ENCODE measurements at regions not wholly inside any gene's neighbourhood (a gene's known extent, or its start where the extent isn't known, plus 50 kb on each side); places are given as distances from the start of the nearest gene placed in this dataset.

DNA sequence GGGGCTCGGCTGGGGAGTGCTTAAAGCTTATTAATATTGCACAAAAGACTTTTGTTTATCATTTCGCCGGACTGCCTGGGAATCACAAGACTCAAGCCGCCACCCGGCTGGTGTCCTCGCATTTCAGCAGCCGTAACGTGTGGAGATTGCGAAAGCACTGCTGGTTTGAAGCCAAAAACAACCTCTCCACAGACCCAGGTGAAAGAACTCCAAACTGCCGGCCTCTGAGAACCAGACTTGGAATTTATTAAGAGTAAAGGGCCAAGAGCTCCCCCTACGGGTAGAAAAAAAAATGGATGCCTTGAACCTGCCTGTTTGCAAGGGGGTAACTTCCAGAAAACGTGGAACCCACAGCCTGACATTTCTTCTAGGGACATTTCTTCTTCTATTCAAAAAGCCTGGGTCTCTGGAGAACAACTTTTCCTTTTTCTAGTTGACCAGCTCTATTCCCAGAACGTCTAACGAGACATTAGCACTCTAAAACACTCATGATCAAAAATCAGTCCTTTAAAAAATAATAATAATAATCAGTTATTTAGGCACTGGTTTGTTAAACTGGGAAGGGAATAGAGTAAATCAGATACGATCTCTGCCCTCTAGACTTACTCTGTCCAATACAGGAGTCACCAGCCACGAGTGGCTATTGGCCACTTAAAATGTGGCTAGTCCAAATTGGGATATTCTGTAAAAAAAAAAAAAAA is 216.3 kb downstream of the C1D start:
- no peaks in the 10 kb centered on the region for H3K36me3 Mint-ChIP-seq
- H3K4me2 ChIP-seq (replicated peaks; ENCODE audit: extremely low read depth, low read length, poor library complexity, severe bottlenecking), result no peak overlapping the region
- TF ChIP-seq, protein P1, sequence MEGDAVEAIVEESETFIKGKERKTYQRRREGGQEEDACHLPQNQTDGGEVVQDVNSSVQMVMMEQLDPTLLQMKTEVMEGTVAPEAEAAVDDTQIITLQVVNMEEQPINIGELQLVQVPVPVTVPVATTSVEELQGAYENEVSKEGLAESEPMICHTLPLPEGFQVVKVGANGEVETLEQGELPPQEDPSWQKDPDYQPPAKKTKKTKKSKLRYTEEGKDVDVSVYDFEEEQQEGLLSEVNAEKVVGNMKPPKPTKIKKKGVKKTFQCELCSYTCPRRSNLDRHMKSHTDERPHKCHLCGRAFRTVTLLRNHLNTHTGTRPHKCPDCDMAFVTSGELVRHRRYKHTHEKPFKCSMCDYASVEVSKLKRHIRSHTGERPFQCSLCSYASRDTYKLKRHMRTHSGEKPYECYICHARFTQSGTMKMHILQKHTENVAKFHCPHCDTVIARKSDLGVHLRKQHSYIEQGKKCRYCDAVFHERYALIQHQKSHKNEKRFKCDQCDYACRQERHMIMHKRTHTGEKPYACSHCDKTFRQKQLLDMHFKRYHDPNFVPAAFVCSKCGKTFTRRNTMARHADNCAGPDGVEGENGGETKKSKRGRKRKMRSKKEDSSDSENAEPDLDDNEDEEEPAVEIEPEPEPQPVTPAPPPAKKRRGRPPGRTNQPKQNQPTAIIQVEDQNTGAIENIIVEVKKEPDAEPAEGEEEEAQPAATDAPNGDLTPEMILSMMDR (IDR thresholded peaks at IDR 0.05), result peak; percentile 86
- no peak overlapping the region for H3K9ac ChIP-seq (ENCODE audit: insufficient read depth, low read length, poor library complexity, severe bottlenecking)
- H3K27ac Mint-ChIP-seq, result peak overlapping the region in 1 of 7 donors; percentile 33
- peak; percentile 3 to 22 (median 5) for DNase-seq
- H3K79me2 ChIP-seq (ENCODE audit: insufficient read depth, low read length), result no peaks in the 10 kb centered on the region
- peak overlapping the region in 1 of 2 donors; percentile 36 for H3K4me3 Mint-ChIP-seq
- no peak overlapping the region for H2AFZ ChIP-seq (ENCODE audit: insufficient read depth, low read depth, low read length, poor library complexity, severe bottlenecking)
- peaks cover 0 to 7% of the 10 kb centered on the region in 2 donors for H3K27me3 ChIP-seq (ENCODE audit: control insufficient read depth in 2 of 2, insufficient read depth in 2 of 2, low read length in 2 of 2)
- no peaks in the 10 kb centered on the region for H3K4me1 ChIP-seq (ENCODE audit: control insufficient read depth in 1 of 2, insufficient read depth in 2 of 2, low read length in 2 of 2)
- H3K9me3 Mint-ChIP-seq, result no peaks in the 10 kb centered on the region
- H3K4me3 ChIP-seq (replicated peaks in 1 of 3; ENCODE audit: low read depth in 2 of 3, low read length in 3 of 3), result no peak overlapping the region
- no peaks in the 10 kb centered on the region for H4K20me1 ChIP-seq (ENCODE audit: insufficient read depth, low read length)
- no peaks in the 10 kb centered on the region for H3K9me3 ChIP-seq (replicated peaks in 1 of 2; ENCODE audit: control insufficient read depth in 1 of 2, insufficient read depth in 1 of 2, low read length in 2 of 2)
- peaks cover 2% of the 10 kb centered on the region for H3K4me1 Mint-ChIP-seq
- intact Hi-C loops (cut with micrococcal nuclease), result loop anchor here (5.0 to 10.0 kb wide), 2 partner anchors 1412 to 1419 kb away; partner anchors contain the start of gene MEIS1 (in 1 of the 2)
- H3K36me3 ChIP-seq (replicated peaks in 1 of 2; ENCODE audit: control insufficient read depth in 1 of 2, insufficient read depth in 2 of 2, low read length in 2 of 2), result no peaks in the 10 kb centered on the region
- H3K27ac ChIP-seq (ENCODE audit: low read depth in 1 of 2, low read length in 2 of 2), result no peak overlapping the region
- H3K27me3 Mint-ChIP-seq (ENCODE audit: low read depth in 3 of 3), result peaks cover 3 to 16% (median 7%) of the 10 kb centered on the region in 3 donors
- WGBS (ENCODE audit: insufficient coverage), result 0% methylated on average over 1 of the region's 16 CpGs

DNA sequence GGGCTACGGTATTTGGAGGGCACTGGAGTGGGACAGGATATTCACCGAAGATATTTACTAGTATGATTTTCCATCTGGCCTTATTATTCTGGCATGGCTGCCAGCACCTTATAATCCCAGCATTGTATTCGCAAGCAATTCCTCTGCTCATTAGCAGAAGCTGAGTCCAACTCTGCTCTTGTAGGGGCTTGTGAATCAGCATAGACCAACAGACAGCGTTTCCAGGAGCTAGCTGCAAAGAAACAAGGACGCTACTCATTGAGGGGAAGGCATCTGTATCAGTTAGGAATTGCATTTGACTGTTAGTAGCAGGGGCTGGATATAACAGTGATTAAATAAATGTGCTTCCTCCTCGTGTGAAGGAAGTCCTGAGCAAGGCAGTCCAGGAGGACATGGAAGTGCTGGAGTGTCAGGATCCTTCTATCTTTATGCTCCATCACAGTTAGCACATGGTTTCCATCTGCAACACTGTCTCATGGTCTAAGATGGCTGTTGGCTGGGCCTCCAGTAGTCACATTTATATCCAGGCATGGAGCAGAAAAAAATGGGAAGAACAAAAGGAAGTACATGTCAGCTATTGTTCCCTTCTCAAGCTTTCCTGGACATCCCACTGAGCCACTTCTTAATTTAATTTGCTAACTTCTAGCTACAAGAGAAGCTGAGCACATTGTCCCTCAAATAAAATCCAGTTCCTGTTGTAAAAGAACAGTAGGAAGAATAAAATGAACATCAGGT is 214.1 kb downstream of the C1D start:
- Mint-ChIP-seq H3K27ac (no peak overlapping the region), H3K9me3 (no peaks in the 10 kb centered on the region), H3K4me1 (peaks cover 2% of the 10 kb centered on the region), H3K27me3 (ENCODE audit: low read depth in 3 of 3) (peaks cover 5 to 7% (median 6%) of the 10 kb centered on the region in 3 donors), H3K4me3 (no peak overlapping the region), H3K36me3 (no peaks in the 10 kb centered on the region)
- intact Hi-C loops (cut with micrococcal nuclease), result loop anchor here (5.0 to 10.0 kb wide), 2 partner anchors 1414 to 1421 kb away; partner anchors contain the start of gene MEIS1 (in 1 of the 2)
- WGBS (ENCODE audit: insufficient coverage), result 94% methylated on average over 3 of the region's 6 CpGs
- Histone ChIP-seq H3K36me3 (replicated peaks in 1 of 2; ENCODE audit: control insufficient read depth in 1 of 2, insufficient read depth in 2 of 2, low read length in 2 of 2) (no peaks in the 10 kb centered on the region), H3K4me3 (replicated peaks in 1 of 3; ENCODE audit: low read depth in 2 of 3, low read length in 3 of 3) (no peak overlapping the region), H3K9ac (ENCODE audit: insufficient read depth, low read length, poor library complexity, severe bottlenecking) (no peak overlapping the region), H3K79me2 (ENCODE audit: insufficient read depth, low read length) (no peaks in the 10 kb centered on the region), H3K27ac (ENCODE audit: low read depth in 1 of 2, low read length in 2 of 2) (no peak overlapping the region), H3K4me1 (ENCODE audit: control insufficient read depth in 1 of 2, insufficient read depth in 2 of 2, low read length in 2 of 2) (no peaks in the 10 kb centered on the region), H2AFZ (ENCODE audit: insufficient read depth, low read depth, low read length, poor library complexity, severe bottlenecking) (no peak overlapping the region), H4K20me1 (ENCODE audit: insufficient read depth, low read length) (no peaks in the 10 kb centered on the region), H3K27me3 (ENCODE audit: control insufficient read depth in 2 of 2, insufficient read depth in 2 of 2, low read length in 2 of 2) (peaks cover 2 to 7% of the 10 kb centered on the region in 2 donors), H3K9me3 (replicated peaks in 1 of 2; ENCODE audit: control insufficient read depth in 1 of 2, insufficient read depth in 1 of 2, low read length in 2 of 2) (no peaks in the 10 kb centered on the region), H3K4me2 (replicated peaks; ENCODE audit: extremely low read depth, low read length, poor library complexity, severe bottlenecking) (no peak overlapping the region)
- DNase-seq, result no peak
- TF ChIP-seq, protein P1 (IDR thresholded peaks at IDR 0.05), result no peak
